H9 (cell line): ENCODE measurements at regions not wholly inside any gene's neighbourhood (a gene's known extent, or its start where the extent isn't known, plus 50 kb on each side); places are given as distances from the start of the nearest gene placed in this dataset.

Experiments
- DNase-seq: peaks from one replicate; pipeline ENCODE4 v3.0.0-alpha.2; 2017
- H2AFZ ChIP-seq: one replicate; pipeline ENCODE4 v1.6.1; 2013; ENCODE audit warnings: mild to moderate bottlenecking, low read length, control low read depth, moderate library complexity
- H2AK5ac ChIP-seq: 2 replicates; pipeline ENCODE4 v1.6.1; 2013; ENCODE audit warnings: low read length, control low read depth, mixed read lengths; ENCODE audit not compliant: insufficient read length
- H2BK120ac ChIP-seq: one replicate; pipeline ENCODE4 v1.6.1; 2013; ENCODE audit warnings: low read depth, mild to moderate bottlenecking, low read length, control low read depth, inconsistent platforms; ENCODE audit not compliant: poor library complexity, severe bottlenecking
- H2BK12ac ChIP-seq: 2 replicates; pipeline ENCODE4 v1.6.1; 2013; ENCODE audit warnings: low read length, control low read depth, mixed read lengths, low read depth; ENCODE audit not compliant: insufficient read length
- H2BK15ac ChIP-seq: 2 replicates; pipeline ENCODE4 v1.6.1; 2013; ENCODE audit warnings: low read depth, low read length, control low read depth
- H2BK20ac ChIP-seq: one replicate; pipeline ENCODE4 v1.6.1; 2013; ENCODE audit warnings: low read depth, mild to moderate bottlenecking, low read length, control low read depth, inconsistent platforms; ENCODE audit not compliant: poor library complexity, severe bottlenecking
- H2BK5ac ChIP-seq: 2 replicates; pipeline ENCODE4 v1.6.1; 2013; ENCODE audit warnings: low read length, control low read depth, mixed read lengths; ENCODE audit not compliant: insufficient read length
- H3K14ac ChIP-seq: 2 replicates; pipeline ENCODE4 v1.6.1; 2013; ENCODE audit warnings: low read length, control low read depth; ENCODE audit not compliant: insufficient read depth
- H3K18ac ChIP-seq: 2 replicates; pipeline ENCODE4 v1.6.1; 2013; ENCODE audit warnings: low read depth, mild to moderate bottlenecking, mixed read lengths, low read length, control low read depth; ENCODE audit not compliant: insufficient read length
- H3K23ac ChIP-seq: 2 replicates; pipeline ENCODE4 v1.6.1; 2013; ENCODE audit warnings: low read length, control low read depth, mixed read lengths, low read depth; ENCODE audit not compliant: insufficient read length
- H3K23me2 ChIP-seq: 2 replicates; pipeline ENCODE4 v1.6.1; 2013; ENCODE audit warnings: low read depth, mild to moderate bottlenecking, mixed read lengths, low read length, control low read depth; ENCODE audit not compliant: insufficient read length, poor library complexity, severe bottlenecking
- H3K27ac ChIP-seq: 2 replicates; pipeline ENCODE4 v1.5.1; 2013; ENCODE audit warnings: low read length, control low read depth, mixed read lengths, low read depth; ENCODE audit not compliant: insufficient read length
- H3K27me3 ChIP-seq: 2 replicates; pipeline ENCODE4 v1.6.1; 2013; ENCODE audit warnings: low read length, control low read depth, inconsistent platforms; ENCODE audit not compliant: insufficient read depth
- H3K4ac ChIP-seq: 2 replicates; pipeline ENCODE4 v1.6.1; 2013; ENCODE audit warnings: low read depth, mild to moderate bottlenecking, control low read depth, inconsistent platforms, low read length, moderate library complexity
- H3K4me1 ChIP-seq: 2 replicates; pipeline ENCODE4 v1.6.1; 2013; ENCODE audit warnings: low read length, control low read depth, inconsistent platforms; ENCODE audit not compliant: insufficient read depth
- H3K4me2 ChIP-seq: 2 replicates; pipeline ENCODE4 v1.6.1; 2013; ENCODE audit warnings: low read length, control low read depth, mixed read lengths; ENCODE audit not compliant: insufficient read length, insufficient read depth
- H3K56ac ChIP-seq: 2 replicates; pipeline ENCODE4 v1.6.1; 2013; ENCODE audit warnings: low read depth, mild to moderate bottlenecking, mixed read lengths, low read length, control low read depth; ENCODE audit not compliant: insufficient read length
- H3K79me1 ChIP-seq: 2 replicates; pipeline ENCODE4 v1.6.1; 2013; ENCODE audit warnings: low read depth, mild to moderate bottlenecking, moderate library complexity, low read length, control low read depth, inconsistent platforms; ENCODE audit not compliant: insufficient read depth, poor library complexity, severe bottlenecking
- H3K79me2 ChIP-seq: 2 replicates; pipeline ENCODE4 v1.6.1; 2013; ENCODE audit warnings: low read length, control low read depth, inconsistent platforms; ENCODE audit not compliant: insufficient read depth
- H3K9ac ChIP-seq: 2 replicates; pipeline ENCODE4 v1.6.1; 2013; ENCODE audit warnings: low read length, control low read depth, mixed read lengths; ENCODE audit not compliant: insufficient read length; ENCODE audit errors: extremely low read depth
- H3K9me3 ChIP-seq: one replicate; pipeline ENCODE4 v1.6.1; 2013; ENCODE audit warnings: low read depth, low read length, inconsistent platforms; ENCODE audit not compliant: control insufficient read depth
- H3T11ph ChIP-seq: one replicate; pipeline ENCODE4 v1.6.1; 2013; ENCODE audit warnings: mild to moderate bottlenecking, low read length, control low read depth, inconsistent platforms
- H4K20me1 ChIP-seq: one replicate; pipeline ENCODE4 v1.6.1; 2013; ENCODE audit not compliant: control insufficient read depth, insufficient read length, insufficient read depth
- H4K5ac ChIP-seq: 2 replicates; pipeline ENCODE4 v1.6.1; 2013; ENCODE audit warnings: low read depth, mild to moderate bottlenecking, mixed read lengths, low read length, control low read depth; ENCODE audit not compliant: insufficient read length
- H4K8ac ChIP-seq: replicated peaks from 2 replicates; pipeline ENCODE4 v1.6.1; 2013; ENCODE audit warnings: low read length, control low read depth, mixed read lengths, low read depth; ENCODE audit not compliant: insufficient read length
- H4K91ac ChIP-seq: 2 replicates; pipeline ENCODE4 v1.6.1; 2013; ENCODE audit warnings: low read depth, mild to moderate bottlenecking, moderate library complexity, mixed read lengths, low read length, control low read depth; ENCODE audit not compliant: insufficient read length
- H3K27ac Mint-ChIP-seq, 3 experiments: 2 replicates in 2 of 3; 3 replicates in 1 of 3; pipeline ENCODE4 v1.8.0; 2020 to 2021; ENCODE audit warnings: mixed read lengths in 3 of 3, mild to moderate bottlenecking in 1 of 3, moderate library complexity in 1 of 3
- H3K27me3 Mint-ChIP-seq: 2 replicates; pipeline ENCODE4 v1.8.0; 2021; ENCODE audit warnings: low read depth, mild to moderate bottlenecking, moderate library complexity, mixed read lengths
- H3K36me3 Mint-ChIP-seq, 3 experiments: 2 replicates in 2 of 3; 3 replicates in 1 of 3; pipeline ENCODE4 v1.8.0; 2020 to 2021; ENCODE audit warnings: low read depth in 3 of 3, mixed read lengths in 3 of 3; ENCODE audit not compliant: insufficient read depth in 1 of 3
- H3K4me1 Mint-ChIP-seq, 2 experiments: 2 replicates each; pipeline ENCODE4 v1.8.0; 2020; ENCODE audit warnings: mixed read lengths in 2 of 2
- H3K4me3 Mint-ChIP-seq, 2 experiments: 2 replicates in 1 of 2; 3 replicates in 1 of 2; pipeline ENCODE4 v1.8.0; 2020 to 2021; ENCODE audit warnings: mild to moderate bottlenecking in 2 of 2, mixed read lengths in 2 of 2, moderate library complexity in 1 of 2
- H3K9me3 Mint-ChIP-seq, 2 experiments: 2 replicates in 1 of 2; 3 replicates in 1 of 2; pipeline ENCODE4 v1.8.0; 2020; ENCODE audit warnings: mild to moderate bottlenecking in 2 of 2, mixed read lengths in 2 of 2, moderate library complexity in 1 of 2
- CTCF ChIP-seq: fragments of 200-600 bp; sonication (generic); conservative IDR thresholded peaks from 3 replicates; pipeline ENCODE4 v1.8.0; 2021; ENCODE audit warnings: antibody characterized with exemption, mild to moderate bottlenecking
- WGBS: extraction: QIAGEN DNeasy Blood & Tissue Kit; methylation state at CpG from one replicate; pipeline ENCODE4 v1.1.7; 2013; ENCODE audit warnings: missing lambda C conversion rate, low lambda C conversion rate, mixed read lengths; ENCODE audit not compliant: insufficient read length; ENCODE audit errors: extremely low coverage; 5-methylcytosine and 5-hydroxymethylcytosine counted together

GRCh38 chr18:54503131-54503894 is 87.7 kb upstream of the DYNAP start:
- Histone ChIP-seq H3K79me2 (no peaks in the 10 kb centered on the region), H4K8ac (no peak overlapping the region), H2BK5ac (no peak overlapping the region), H2AFZ (no peak overlapping the region), H3K4me1 (no peaks in the 10 kb centered on the region), H2BK15ac (no peak overlapping the region), H3K23ac (no peak overlapping the region), H2BK12ac (no peak overlapping the region), H3T11ph (no peak overlapping the region), H3K27ac (no peak overlapping the region), H3K23me2 (no peaks in the 10 kb centered on the region), H2AK5ac (no peak overlapping the region), H3K27me3 (no peaks in the 10 kb centered on the region), H2BK120ac (no peak overlapping the region), H3K18ac (no peak overlapping the region), H3K4me2 (no peak overlapping the region), H3K79me1 (no peaks in the 10 kb centered on the region), H3K14ac (no peak overlapping the region), H2BK20ac (no peak overlapping the region), H4K20me1 (no peaks in the 10 kb centered on the region), H3K9ac (no peak overlapping the region), H4K5ac (no peak overlapping the region), H3K9me3 (no peaks in the 10 kb centered on the region), H3K4ac (no peak overlapping the region), H3K56ac (no peak overlapping the region), H4K91ac (no peak overlapping the region)
- WGBS: no CpG with 5 or more reads among the region's 4 CpGs
- Mint-ChIP-seq H3K27me3 (no peaks in the 10 kb centered on the region), H3K4me3 (no peak overlapping the region), H3K4me1 (peaks cover 4 to 13% of the 10 kb centered on the region in 2 experiments; a peak in 3 of 4 replicates), H3K9me3 (peaks cover 3 to 6% of the 10 kb centered on the region in 2 experiments; a peak in 4 of 5 replicates), H3K27ac (no peak overlapping the region), H3K36me3 (peaks cover 2 to 13% (median 3%) of the 10 kb centered on the region in 3 experiments; a peak in 4 of 7 replicates)
- no peak for DNase-seq
- TF ChIP-seq CTCF: peak; percentile 26; the same call in 1 of the 3 replicates
